Parathyroid adenoma (tissue), 2 donors: ENCODE measurements at regions not wholly inside any gene's neighbourhood (a gene's known extent, or its start where the extent isn't known, plus 50 kb on each side); places are given as distances from the start of the nearest gene placed in this dataset.
"Not testable (repeated sequence)": the region's sequence is repeated elsewhere in the genome, so short reads cannot be mapped to it uniquely, and the experiment has no call there.

ENCODE experiments used
- H2AFZ ChIP-seq: fragments of 300-600 bp; sonication (generic); one replicate; pipeline ENCODE4 v1.7.0; 2017; ENCODE audit warnings: antibody characterized with exemption, mild to moderate bottlenecking
- H3K27ac ChIP-seq: fragments of 300-600 bp; sonication (generic); one replicate; pipeline ENCODE4 v1.7.0; 2017
- H3K27me3 ChIP-seq: fragments of 300-600 bp; sonication (generic); one replicate; pipeline ENCODE4 v1.7.0; 2017; ENCODE audit warnings: low read length; ENCODE audit not compliant: control insufficient read depth, insufficient read depth
- H3K36me3 ChIP-seq: fragments of 300-600 bp; sonication (generic); one replicate; pipeline ENCODE4 v1.7.0; 2017; ENCODE audit warnings: low read length; ENCODE audit not compliant: control insufficient read depth, insufficient read depth
- H3K4me1 ChIP-seq: fragments of 300-600 bp; sonication (generic); one replicate; pipeline ENCODE4 v1.7.0; 2017; ENCODE audit warnings: control low read depth
- H3K4me2 ChIP-seq: fragments of 300-600 bp; sonication (generic); one replicate; pipeline ENCODE4 v1.7.0; 2017; ENCODE audit warnings: low read length
- H3K4me3 ChIP-seq: fragments of 300-600 bp; sonication (generic); one replicate; pipeline ENCODE4 v1.7.0; 2017; ENCODE audit warnings: low read depth, low read length
- H3K79me2 ChIP-seq: fragments of 300-600 bp; sonication (generic); one replicate; pipeline ENCODE4 v1.7.0; 2017; ENCODE audit warnings: control low read depth
- H3K9ac ChIP-seq: fragments of 300-600 bp; sonication (generic); one replicate; pipeline ENCODE4 v1.7.0; 2017; ENCODE audit warnings: mild to moderate bottlenecking
- H3K9me3 ChIP-seq: fragments of 300-600 bp; sonication (generic); one replicate; pipeline ENCODE4 v1.7.0; 2017; ENCODE audit warnings: low read length; ENCODE audit not compliant: control insufficient read depth
- TF ChIP-seq, protein P1 (sequence below): fragments of 300-600 bp; sonication (generic); IDR thresholded peaks from one replicate; pipeline ENCODE4 v1.7.0; 2017; ENCODE audit warnings: antibody characterized with exemption, mild to moderate bottlenecking
- donor health status: primary hyperparathyroidism.

DNA sequence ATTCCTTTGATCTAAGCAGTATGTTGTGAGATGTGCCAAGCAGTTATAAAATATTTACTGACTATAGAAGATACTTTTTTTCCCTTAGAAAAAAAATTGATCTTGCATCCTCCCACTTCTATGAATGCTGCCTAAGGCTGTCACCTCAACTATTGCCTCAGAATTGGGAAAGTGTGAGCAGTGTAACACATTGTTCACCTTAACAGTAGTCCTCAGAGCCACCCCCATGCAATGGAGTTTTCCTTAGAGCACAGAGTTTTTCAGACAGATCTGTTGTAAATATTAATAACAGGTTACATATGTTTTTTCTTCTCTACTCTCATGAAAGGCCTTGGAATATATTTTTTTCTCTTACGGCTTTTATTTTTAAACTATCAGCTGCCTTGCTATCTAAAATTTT is 607.3 kb downstream of the STK39 start:
- Histone ChIP-seq H2AFZ (no peak overlapping the region), H3K36me3 (no peaks in the 10 kb centered on the region), H3K4me1 (no peaks in the 10 kb centered on the region), H3K27ac (no peak overlapping the region), H3K9me3 (no peaks in the 10 kb centered on the region), H3K27me3 (no peaks in the 10 kb centered on the region), H3K79me2 (no peaks in the 10 kb centered on the region), H3K4me2 (no peak overlapping the region), H3K9ac (no peak overlapping the region), H3K4me3 (no peak overlapping the region)
- TF ChIP-seq, protein P1, sequence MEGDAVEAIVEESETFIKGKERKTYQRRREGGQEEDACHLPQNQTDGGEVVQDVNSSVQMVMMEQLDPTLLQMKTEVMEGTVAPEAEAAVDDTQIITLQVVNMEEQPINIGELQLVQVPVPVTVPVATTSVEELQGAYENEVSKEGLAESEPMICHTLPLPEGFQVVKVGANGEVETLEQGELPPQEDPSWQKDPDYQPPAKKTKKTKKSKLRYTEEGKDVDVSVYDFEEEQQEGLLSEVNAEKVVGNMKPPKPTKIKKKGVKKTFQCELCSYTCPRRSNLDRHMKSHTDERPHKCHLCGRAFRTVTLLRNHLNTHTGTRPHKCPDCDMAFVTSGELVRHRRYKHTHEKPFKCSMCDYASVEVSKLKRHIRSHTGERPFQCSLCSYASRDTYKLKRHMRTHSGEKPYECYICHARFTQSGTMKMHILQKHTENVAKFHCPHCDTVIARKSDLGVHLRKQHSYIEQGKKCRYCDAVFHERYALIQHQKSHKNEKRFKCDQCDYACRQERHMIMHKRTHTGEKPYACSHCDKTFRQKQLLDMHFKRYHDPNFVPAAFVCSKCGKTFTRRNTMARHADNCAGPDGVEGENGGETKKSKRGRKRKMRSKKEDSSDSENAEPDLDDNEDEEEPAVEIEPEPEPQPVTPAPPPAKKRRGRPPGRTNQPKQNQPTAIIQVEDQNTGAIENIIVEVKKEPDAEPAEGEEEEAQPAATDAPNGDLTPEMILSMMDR, result no peak

DNA sequence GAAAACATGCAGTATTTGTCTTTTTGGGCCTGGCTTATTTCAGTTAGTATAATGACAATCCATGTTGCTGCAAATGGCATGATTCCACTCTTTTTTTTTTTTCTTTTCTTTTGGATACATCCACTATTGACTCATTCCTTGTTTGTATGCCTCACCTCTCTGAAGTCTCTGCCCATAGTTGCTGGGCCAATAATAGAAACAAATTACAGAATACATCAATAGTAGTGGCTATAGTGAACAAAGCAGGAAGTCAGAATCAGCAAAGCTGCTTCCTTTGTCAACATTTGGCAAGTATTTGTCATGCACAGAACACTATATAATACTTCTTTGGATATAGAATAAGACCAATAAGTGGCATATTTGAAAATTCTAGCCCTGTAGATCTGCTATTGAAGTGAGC is 609.7 kb downstream of the STK39 start:
- Histone ChIP-seq H3K27me3 (no peaks in the 10 kb centered on the region), H3K79me2 (no peaks in the 10 kb centered on the region), H3K27ac (no peak overlapping the region), H3K4me2 (no peak overlapping the region), H3K36me3 (no peaks in the 10 kb centered on the region), H3K4me1 (no peaks in the 10 kb centered on the region), H3K9ac (no peak overlapping the region), H2AFZ (no peak overlapping the region), H3K9me3 (no peaks in the 10 kb centered on the region), H3K4me3 (no peak overlapping the region)
- TF ChIP-seq, protein P1, result no peak

DNA sequence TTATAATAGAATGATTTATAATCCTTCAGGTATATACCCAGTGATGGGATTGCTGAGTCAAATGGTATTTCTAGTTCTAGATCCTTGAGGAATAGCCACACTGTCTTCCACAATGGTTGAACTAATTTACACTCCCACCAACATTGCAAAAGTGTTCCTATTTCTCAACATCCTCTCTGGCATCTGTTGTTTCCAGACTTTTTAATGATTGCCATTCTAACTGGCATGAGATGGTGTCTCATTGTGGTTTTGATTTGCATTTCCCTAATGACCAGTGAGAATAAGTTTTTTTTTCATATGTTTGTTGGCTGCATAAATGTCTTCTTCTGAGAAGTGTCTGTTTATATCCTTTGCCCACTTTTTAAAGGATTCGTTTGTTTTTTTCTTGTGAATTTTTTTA is 615.1 kb downstream of the STK39 start:
- H3K27ac ChIP-seq, H2AFZ ChIP-seq, H3K4me3 ChIP-seq, H3K9me3 ChIP-seq, H3K4me1 ChIP-seq, H3K36me3 ChIP-seq, H3K4me2 ChIP-seq, H3K9ac ChIP-seq, H3K79me2 ChIP-seq, H3K27me3 ChIP-seq: not testable (repeated sequence)

GRCh38 chr2:167626961-167627360 is 620.4 kb downstream of the STK39 start:
- no peak overlapping the region for H2AFZ ChIP-seq
- no peak overlapping the region for H3K27ac ChIP-seq
- H3K9ac ChIP-seq, result no peak overlapping the region
- no peaks in the 10 kb centered on the region for H3K27me3 ChIP-seq
- H3K79me2 ChIP-seq, result no peaks in the 10 kb centered on the region
- H3K4me1 ChIP-seq, result no peaks in the 10 kb centered on the region
- H3K9me3 ChIP-seq, result no peaks in the 10 kb centered on the region
- no peak overlapping the region for H3K4me3 ChIP-seq
- no peak overlapping the region for H3K4me2 ChIP-seq
- TF ChIP-seq, protein P1, result no peak
- H3K36me3 ChIP-seq, result no peaks in the 10 kb centered on the region

DNA sequence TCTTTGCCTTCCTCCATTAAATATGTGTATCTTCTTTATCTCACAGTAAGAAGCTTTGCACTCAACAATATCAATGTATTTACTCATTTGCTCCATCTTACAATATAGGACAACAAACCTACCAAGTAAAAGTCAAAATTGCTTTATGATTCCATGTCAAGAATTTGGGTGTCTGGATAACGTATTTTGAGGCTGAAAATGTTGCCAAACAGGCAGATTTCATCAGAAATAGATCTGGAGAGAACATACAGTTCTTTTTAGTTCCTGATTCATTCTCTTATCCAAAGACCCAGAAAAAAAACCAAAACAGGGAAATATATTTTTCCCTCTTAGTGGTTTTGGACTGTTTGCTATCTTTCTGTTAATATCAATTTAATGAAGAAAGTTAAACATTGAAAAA is 621.1 kb downstream of the STK39 start:
- Histone ChIP-seq H3K36me3 (no peaks in the 10 kb centered on the region), H3K27me3 (no peaks in the 10 kb centered on the region)
- TF ChIP-seq, protein P1, result no peak

More for the DNA sequence above, 621.1 kb downstream of the STK39 start:
- H3K4me3 ChIP-seq, result no peak overlapping the region
- H2AFZ ChIP-seq, result no peak overlapping the region
- H3K4me1 ChIP-seq, result no peaks in the 10 kb centered on the region
- H3K27ac ChIP-seq, result no peak overlapping the region
- H3K9ac ChIP-seq, result no peak overlapping the region
- no peaks in the 10 kb centered on the region for H3K9me3 ChIP-seq
- no peaks in the 10 kb centered on the region for H3K79me2 ChIP-seq
- no peak overlapping the region for H3K4me2 ChIP-seq
